ENCODE measurements at regions not wholly inside any gene's neighbourhood (a gene's known extent, or its start where the extent isn't known, plus 50 kb on each side); places are given as distances from the start of the nearest gene placed in this dataset.

DNA sequence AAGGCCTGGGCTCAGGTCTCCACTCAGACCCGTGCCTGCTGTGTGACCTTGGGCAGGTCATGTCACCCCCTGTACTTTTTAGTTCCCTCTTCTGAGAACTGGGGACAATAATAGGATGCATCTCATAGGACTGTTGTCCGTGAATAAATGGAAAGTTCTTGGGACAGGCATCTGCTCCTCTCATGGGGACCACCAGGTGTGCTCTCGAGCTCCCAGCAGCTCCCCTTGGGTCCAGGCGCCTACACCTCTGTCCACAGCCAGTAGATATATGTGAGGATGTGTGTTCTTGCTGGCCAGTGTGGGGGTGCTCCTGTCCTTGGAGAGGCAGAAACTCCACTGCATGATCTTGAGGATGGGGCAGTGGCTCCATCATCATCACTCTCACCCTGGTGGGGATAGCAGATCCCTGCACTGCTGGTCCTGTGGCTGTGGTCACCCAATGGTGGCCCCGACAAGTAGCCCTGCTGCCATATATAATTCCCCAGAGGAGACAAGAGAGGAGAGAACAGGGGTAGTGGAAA is 257.6 kb upstream of the TLE3 start:
- Histone ChIP-seq H4K8ac (ENCODE audit: low read depth in 2 of 2, low read length in 2 of 2) (no peak overlapping the region), H2AK9ac (replicated peaks; ENCODE audit: low read depth, low read length, poor library complexity) (no peak overlapping the region), H3K4ac (ENCODE audit: low read depth, low read length) (no peak overlapping the region), H3K9me1 (ENCODE audit: insufficient read depth, low read length) (no peaks in the 10 kb centered on the region), H4K20me1 (ENCODE audit: insufficient read depth, low read length) (no peaks in the 10 kb centered on the region), H3K36me3 (ENCODE audit: control insufficient read depth, insufficient read depth, low read length) (no peaks in the 10 kb centered on the region), H2BK15ac (ENCODE audit: low read depth, low read length) (no peak overlapping the region), H2AK5ac (ENCODE audit: low read depth, low read length) (no peak overlapping the region), H3K9ac (ENCODE audit: low read depth, low read length) (no peak overlapping the region), H2AFZ (replicated peaks; ENCODE audit: low read length, poor library complexity) (no peak overlapping the region), H3K4me1 (ENCODE audit: control insufficient read depth, insufficient read depth, low read length) (no peaks in the 10 kb centered on the region), H3K79me1 (ENCODE audit: low read depth in 1 of 2, low read length in 2 of 2) (no peaks in the 10 kb centered on the region), H3K4me2 (ENCODE audit: low read depth, low read length) (no peak overlapping the region), H3K14ac (replicated peaks; ENCODE audit: low read depth, low read length) (no peak overlapping the region), H3K9me3 (ENCODE audit: control insufficient read depth, insufficient read depth, low read length) (no peaks in the 10 kb centered on the region; the same call in 1 of the 2 replicates), H3K23ac (ENCODE audit: low read depth, low read length) (no peak overlapping the region), H3K56ac (ENCODE audit: extremely low read depth, insufficient read depth, low read length) (no peak overlapping the region), H3K27ac (ENCODE audit: insufficient read depth, low read length) (no peak overlapping the region), H3K4me3 (ENCODE audit: insufficient read depth, low read depth, low read length) (no peak overlapping the region), H2BK20ac (ENCODE audit: low read depth, low read length) (no peak overlapping the region), H4K5ac (ENCODE audit: low read depth, low read length) (no peak overlapping the region), H3K18ac (ENCODE audit: low read depth, low read length) (no peak overlapping the region), H3K27me3 (ENCODE audit: control insufficient read depth, insufficient read depth, low read length) (peaks cover 61% of the 10 kb centered on the region), H2BK5ac (ENCODE audit: low read depth, low read length, poor library complexity, severe bottlenecking) (no peak overlapping the region), H4K91ac (ENCODE audit: insufficient read depth, low read depth, low read length) (no peak overlapping the region), H2BK120ac (ENCODE audit: low read depth, low read length) (no peak overlapping the region)
- 80% methylated on average over 1 of the region's 5 CpGs; no CpG with 5 or more reads in 1 of the 2 experiments for WGBS, 2 experiments (ENCODE audit: extremely low coverage in 2 of 2, insufficient read length in 1 of 2)
- CTCF ChIA-PET = no interaction called here
- POLR2A ChIA-PET (ENCODE audit: unreplicated experiment) = no interaction called here
- ATAC-seq (ENCODE audit: low read depth) = no peak
- in situ Hi-C loops (cut with MboI; ENCODE audit: low sequenced_read_pairs) = no loop called here
- no peak for TF ChIP-seq POLR2A (IDR thresholded peaks at IDR 0.05; ENCODE audit: low read depth, low read length)
- TF ChIP-seq MAFK (IDR thresholded peaks at IDR 0.05; ENCODE audit: low read depth, low read length) = no peak
- TF ChIP-seq NFE2L2 (IDR thresholded peaks at IDR 0.05; ENCODE audit: low read depth, low read length) = no peak
- intact Hi-C loops (cut with micrococcal nuclease) = no loop called here
- dilution Hi-C loops (cut with HindIII; ENCODE audit: low sequenced_read_pairs, unreplicated experiment) = no loop called here
- no TSS peak for BruUV-seq (replicated peaks)
- DNase-seq = no peak
